ENCODE measurements at regions not wholly inside any gene's neighbourhood (a gene's known extent, or its start where the extent isn't known, plus 50 kb on each side); places are given as distances from the start of the nearest gene placed in this dataset.

DNA sequence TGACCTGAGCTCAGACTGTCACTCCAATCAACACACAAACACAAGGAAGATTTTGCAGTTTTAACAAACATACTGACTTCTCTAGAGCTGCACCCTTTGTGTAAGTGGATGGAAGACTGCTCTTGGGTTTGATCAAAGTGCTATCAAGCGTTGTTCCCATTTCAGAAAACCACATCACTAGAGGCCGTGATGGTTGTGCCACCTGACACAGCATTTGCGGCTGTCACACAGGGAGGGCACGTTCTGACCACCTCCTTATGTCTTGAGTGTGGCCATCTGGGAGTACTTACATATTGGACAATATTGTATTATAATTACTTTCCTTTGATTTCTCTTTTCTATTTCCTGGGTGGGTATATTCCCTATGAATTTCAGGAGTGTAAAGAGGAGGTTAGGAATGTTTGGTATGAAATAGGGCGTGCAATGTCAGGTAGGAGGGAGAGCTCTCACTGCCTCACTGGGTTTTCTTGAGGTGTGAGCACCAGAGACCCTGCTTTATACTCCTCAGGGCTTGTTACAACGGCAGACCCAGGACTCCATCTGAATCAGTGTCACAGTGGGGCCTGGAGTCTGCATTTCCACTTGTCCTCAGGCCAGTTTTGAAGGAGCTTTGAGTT, 74.3 kb downstream of the SYNE3 start:
- DNase-seq = no peak

DNA sequence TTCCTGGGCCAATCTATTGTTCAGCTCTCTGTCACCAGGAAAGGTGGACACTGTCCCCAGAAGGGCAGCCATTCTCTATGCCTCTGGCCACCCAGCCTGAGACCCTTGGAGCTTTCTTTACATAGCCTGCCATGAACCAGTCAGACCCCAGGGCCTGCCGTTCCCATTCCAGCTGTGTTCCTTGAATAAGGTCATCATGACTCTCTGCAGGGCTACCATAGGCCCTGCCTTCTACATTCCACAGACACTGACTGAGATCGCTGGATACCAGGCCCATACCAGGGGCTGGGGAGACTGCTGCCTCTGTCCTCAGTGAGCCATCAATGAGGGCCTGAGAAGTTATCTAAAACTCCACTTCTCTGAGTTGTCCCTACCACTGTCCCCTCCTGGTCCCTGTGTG, 75.5 kb downstream of the SYNE3 start:
- no peak for DNase-seq

DNA sequence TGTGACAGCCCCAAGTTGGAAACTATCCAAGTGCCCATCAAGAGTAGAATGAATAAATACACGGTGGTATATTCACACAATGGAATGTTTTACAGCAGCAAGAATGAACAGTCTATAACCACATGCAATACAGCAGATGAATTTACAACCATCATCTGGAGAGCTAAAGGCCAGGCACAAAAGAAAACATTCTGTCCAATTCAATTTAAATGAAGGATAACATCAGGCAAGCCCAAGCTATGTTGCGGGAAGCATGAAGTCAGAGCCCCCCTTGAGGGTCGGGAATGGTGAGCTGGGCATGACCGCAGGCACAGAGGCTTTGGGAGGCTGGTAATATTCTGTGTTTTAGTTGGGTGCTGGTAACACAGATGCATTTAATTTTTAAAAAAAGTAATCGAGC, 76.0 kb downstream of the SYNE3 start:
- DNase-seq = no peak

DNA sequence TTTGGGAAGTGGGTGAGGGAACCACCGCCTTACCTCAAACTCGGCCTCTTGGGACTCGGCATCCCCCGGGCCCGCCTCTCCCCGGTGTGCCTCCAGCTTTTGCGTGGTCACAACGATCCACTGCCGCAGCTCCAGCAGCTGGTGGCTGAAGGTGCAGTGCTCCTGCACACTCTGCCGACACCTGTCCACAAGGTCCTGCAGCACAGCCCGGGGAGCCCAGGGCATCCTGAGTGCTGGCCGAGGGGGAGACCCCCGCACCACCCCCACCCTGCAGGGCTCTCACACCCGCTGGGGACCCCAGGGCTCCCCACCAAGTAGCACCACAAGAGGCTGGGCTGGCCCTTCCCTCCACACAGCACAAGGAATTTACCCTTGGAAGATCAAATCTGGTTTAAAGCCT, 76.6 kb downstream of the SYNE3 start:
- no peak for DNase-seq

DNA sequence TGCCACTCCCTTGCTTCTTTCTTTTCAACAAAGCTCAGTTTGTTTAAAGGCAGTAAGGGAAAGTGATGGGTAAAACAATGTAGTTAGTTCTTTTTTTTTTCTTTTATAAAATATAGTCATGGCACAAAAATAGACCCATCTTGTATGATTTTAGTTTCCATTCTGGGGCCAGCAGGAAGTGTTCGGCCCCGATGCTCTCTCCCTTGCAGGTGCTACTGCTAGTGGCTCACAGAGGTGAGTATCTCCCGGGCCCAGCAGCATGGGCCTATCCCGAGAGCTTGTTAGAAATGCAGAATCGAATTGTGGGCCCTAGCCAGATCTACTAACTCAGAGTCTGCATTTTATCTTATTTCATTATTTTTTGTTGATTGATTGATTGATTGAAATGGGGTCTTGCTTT, 78.7 kb downstream of the SYNE3 start:
- no peak for DNase-seq

DNA sequence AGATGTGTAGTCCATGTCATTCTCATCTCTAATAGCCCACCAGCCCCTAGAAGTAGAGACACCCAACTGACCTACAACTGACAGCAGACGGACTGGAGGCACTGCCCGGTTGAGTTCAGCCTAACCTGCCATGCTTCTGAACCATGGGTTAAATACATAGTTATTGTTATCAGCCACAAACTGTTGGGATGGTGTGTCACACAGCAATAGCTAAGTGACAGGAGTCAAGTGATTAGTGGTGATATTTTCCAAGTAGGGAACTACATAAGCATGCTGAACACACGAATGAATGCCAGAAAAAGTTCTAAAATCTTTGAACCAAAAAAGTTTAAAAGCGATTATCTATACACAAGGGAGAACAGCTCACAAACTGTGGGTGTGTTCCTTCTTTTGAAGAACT, 80.1 kb downstream of the SYNE3 start:
- no peak for DNase-seq

DNA sequence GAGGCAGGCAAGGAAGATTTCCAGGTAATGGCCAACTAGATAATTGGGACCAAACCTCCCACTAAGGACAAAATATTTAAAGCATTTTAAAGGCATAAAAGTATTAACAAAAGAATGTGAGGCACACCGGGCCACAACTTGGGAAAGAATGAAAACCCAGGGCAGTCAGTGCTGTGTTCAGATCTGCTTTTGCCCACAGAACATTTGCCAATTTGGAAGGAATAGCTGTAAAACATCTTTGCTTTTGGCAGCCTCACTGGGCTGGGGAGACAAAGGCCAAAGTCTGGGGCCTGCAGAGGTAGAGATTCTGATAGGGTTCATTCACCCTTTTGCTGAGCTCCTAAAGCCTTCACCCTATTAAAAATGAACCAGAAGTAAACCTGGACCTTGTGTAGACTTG, 82.3 kb downstream of the SYNE3 start:
- DNase-seq = no peak

DNA sequence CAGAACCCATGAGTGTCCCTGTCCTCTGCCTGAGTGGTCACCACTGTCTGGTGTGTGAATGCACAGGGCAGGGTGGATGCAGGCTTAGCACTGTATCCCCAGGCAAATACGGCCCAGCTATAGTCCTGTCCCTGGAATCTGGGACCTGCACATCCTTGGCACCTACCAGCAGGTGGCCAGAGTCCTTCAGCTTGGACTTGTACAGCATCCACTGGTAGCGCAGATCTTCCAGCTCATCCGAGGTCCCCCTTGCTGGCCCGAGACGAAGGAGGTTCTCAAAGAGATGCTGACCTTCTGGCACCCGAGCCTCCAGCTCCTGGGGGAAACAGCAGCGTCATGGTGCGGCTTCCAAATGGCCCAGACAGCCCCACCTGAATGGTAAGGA, 83.4 kb downstream of the SYNE3 start:
- DNase-seq = no peak

DNA sequence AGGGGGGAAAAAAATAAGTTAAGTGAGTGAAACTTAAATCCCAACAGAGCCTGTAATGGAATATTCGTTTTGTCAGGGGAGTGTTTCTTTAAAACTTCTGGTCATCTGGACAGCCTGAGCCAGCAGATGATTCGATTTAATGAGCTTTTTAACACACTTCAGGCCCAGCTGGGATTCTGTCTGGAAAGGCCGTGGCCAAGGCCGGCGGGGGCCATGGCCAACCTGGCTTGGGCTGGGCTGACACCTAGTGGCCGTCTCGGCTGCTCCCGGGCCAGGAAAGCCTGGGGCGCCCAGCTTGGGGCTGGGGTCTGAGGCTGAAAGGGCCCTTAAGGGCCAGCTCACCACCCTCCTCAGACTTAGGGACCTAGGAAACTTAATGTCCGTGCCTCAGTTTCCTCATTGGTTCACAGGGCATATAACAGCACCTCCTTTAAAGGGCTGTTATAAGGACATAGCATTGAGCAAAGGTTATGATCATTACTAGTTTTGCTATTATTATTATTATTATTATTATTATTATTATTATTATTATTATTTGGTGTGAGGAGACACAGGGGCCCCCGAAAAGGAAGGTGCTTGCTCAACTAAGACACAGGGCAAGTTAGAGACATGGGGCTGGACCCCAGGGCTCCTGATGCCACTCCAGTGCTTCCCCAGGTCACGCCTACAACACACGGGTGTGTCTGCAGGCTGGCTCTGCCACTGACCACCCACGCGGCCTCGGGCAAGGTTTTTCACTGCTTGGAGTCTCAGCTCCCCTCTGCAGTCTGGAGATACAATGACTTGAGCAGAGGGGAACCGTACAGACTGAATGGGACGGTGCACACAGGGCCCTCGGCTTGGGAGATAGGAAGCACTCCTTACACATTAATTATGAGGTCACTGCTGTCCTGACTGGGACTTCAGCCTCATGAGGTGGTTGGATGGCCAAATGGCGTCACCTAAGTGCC, 84.0 kb downstream of the SYNE3 start:
- DNase-seq = peak in 10 of 14 donors; percentile 5 to 68 (median 19)

DNA sequence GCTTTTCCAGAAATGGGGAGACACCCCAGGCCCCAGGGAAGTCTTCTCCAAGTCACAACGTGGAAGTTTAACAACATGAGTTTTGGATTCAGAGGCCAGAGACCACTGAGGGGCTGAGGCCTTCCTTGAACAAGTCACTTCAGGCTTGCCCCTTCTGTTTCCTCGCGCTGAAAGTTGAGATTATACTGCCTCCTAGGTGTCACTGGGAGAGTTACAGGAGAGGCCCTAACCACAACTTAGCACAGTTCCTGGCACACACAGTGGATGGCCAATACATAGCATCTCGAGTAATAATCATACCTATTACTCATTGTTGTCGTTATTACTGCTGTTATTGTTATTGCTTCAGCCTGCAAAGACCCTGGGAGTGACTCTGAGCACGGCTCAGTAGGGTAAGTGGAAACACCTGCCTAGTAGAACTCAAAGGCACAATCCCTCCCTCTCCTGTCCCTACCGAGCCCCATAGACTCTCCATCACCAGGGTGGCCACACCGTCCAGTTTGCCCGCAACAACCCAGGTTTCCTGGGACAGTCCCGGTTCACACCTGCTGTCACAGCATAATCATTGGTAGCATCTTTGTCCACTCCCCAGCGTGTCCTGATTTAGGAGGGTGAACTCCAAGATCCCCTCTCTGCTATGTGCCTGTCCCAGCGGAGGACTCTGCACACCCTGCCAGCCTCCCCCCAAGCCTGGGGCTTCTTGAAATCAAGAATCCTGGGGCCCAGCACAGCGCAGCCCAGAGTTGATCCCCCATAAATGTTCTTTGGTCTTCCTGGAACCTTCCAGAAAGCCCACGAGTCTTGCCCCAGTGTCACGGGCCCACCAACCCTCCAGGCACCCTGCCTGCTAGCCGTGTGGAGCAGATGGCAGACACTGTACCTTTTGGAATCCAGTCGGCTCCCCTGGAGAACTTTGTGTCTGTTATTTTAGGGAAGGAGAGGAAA, 85.0 kb downstream of the SYNE3 start:
- DNase-seq = peak in 3 of 14 donors; percentile 1 to 21 (median 6)

DNA sequence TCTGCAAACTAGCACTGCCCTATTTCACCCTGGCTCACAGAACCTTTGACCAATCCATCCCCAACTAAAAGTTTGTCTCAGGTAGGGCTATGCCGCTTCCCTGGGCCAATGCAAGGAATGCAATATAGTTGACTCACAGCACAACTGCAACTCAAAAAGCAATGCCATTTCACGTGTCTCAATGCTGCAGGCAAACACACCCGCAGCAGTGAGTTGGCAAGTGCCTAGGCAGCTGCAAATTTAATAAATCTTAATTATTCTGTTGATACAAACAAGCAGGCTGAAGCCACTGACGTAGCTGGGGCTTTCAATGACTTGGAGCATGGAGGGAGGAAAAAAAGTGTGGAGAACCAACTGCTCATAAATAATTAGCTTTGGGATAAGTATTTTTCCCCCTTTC, 87.9 kb downstream of the SYNE3 start:
- no peak for DNase-seq

DNA sequence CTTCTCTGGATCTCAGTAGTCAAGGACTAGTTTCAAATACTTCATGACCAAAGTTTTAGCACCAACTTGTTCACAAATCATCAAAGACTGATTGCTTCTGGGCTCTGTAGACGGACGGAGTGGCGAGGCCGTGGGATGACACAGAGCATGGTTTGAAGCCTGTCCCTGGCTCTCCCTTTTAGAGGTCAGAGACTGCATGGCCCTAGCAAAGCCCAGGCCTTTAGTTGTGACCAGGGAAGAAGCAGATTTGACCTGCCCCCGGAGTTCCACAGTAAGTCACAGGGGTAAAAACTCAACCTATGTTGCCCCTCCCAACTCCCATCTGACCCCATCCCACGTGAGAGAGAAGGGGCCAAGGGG, 90.4 kb downstream of the SYNE3 start:
- no peak for DNase-seq

DNA sequence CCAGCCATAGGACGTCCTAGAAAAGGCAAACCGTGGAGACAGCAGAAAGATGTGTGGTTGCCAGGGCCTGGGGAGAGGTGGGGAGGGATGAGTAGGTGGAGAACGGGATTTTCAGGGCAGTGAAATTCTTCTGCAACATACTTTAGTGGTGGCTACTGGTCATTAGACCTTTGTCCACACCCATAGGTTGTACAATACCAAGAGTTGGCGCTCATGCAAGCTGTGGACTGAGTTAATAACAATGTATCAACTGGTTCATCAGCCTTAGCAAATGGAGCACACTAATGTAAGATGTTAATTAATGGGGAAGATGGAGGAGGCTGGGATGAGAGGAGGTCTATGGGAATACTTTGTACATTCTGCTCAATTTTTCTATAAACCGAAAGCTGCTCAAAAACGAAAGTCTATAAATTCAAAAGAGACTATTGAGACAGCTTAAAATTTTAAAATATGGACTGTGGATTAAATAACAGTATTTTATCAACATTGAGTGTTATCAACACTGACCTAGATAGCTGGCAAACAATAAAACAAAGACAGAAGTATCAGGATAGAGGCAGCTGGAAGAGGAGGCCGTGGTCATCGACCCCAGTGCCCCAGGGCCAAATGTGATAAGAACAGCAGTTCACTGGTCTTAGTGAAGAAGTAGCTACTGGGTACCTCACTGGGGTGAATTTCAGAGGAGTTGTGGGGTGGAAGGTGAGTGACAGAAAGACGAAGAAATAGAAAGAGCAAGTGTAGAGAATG, 90.9 kb downstream of the SYNE3 start:
- no peak for DNase-seq

DNA sequence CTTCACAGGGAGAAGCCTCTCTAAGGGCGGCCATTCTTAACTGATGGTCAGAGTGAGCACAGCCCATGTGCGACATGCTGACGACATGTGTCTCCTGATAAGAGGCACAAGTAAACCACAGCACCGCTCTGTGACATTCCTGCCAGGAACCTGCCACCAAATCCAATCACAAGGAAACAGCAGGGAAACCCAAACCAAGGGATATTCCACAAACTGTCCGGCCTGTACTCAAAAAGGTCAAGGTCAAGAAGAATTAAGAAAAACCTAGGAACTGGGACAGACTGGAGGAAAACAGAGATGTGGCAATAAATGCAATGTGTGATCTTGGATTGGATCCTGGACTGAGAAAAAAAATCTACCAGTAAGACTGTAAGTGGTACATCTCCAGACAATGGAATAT, 91.9 kb downstream of the SYNE3 start:
- no peak for DNase-seq

DNA sequence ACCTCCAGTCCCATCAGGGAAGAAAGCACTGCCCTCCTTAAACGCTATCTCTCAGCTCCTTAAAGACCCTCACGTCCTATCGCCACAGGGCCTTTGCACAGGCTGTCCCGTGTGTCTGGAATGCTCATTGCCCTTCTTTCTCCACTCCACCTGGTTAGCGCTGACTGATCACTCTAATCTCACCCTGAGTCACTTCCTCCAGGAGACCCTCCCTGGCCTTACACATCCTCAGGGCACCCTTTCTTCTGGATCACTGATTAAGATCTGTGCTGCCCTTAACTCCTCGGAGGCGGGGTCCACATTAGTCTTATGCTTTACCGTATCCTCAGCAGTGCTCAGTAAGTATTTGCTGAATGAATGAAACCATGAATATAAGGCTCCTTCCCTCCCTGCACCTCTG, 94.7 kb downstream of the SYNE3 start:
- no peak for DNase-seq

DNA sequence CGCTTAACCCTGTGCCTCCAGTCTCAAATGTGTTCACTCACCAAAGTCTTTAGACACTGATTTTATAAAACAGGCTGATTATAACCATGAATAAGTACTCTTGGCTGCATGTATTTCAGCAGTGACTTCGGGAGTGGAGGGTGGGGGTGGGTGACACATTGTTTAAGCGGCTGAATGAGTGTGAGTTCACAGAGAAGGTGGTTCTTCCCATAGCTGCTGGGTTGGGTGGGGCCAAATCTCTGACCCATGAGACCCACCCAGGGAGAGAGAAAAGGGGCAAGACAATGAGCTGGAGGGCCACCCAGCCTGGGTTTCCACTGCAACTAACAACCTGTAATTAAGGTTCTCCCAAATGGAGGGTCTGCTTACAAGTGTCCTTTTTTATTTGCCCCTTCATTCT, 96.4 kb downstream of the SYNE3 start:
- DNase-seq = no peak

DNA sequence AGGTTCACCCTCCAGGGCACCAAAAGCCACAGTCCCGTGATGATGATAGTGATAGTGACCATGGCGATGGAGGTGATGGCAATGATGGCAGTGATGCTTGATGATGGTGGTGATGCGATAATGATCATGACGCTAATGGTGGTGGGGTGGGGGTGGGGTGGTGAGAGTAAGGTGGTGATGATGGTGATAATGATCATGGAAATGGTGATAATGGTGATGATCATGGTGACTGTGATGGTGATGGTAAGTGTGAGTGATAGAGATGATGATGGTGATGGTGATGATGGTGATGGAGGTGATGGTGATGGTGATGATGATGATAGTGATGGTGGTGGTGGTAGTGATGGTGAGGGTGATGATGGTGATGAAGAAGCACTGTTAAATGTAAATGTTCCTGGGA, 96.9 kb downstream of the SYNE3 start:
- no peak for DNase-seq

DNA sequence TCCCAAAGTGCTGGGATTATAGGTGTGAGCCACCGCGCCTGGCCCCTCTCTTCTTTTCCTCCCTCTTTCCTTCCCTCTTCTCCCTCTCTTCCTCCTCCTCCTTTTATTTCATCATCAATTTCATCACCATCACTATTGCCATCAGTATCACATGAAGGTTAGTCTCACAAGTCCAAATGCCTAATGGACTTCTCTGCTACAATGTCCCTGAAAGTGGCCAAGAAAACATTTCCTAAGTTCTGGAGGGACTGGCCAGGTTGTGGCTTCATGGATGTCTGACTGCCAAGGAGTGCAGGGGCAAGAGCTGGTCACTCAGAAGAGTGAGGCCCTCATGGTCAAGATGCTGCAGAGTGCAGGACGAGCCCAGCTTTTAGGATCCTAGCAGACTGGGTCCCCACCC, 97.6 kb downstream of the SYNE3 start:
- no peak for DNase-seq

DNA sequence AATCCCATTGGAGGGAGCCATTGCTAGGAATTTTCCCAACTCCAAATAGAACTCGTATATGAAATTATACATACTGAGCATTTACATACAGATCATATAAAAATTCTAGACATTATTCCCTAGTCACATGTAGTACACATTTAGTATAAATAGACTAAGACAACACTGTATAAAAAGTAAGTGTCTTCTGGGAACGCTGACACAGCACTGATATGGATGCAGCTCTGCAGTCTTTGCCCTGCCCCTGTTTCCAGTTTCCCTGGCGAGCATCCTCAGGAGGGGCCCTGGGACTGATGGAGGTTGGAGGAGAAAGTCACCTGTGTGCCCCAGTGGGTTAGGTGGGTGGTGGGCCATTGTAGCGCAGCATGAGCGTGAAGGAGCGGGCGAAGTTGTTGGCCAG, 97.8 kb upstream of the CLMN start:
- no peak for DNase-seq

DNA sequence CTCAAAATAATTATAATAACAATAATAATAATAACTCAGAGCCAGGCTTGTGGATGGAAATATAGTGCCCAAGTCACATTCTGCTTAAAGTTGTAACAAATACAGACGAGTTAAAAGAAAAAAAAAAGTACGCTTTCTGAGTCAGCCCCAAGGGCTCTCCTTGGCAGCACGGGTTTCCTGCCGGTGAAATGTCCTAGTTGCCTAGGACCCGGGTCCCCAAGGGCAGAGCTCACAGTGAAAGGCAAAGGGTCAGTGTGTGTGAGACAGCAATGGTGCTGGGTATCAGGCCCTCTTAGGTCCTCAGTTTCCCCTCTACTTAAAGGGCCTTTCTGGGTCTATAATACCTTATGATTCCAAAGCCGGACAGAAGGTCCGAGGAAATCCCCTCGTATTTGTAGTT, 96.3 kb upstream of the CLMN start:
- DNase-seq = no peak

DNA sequence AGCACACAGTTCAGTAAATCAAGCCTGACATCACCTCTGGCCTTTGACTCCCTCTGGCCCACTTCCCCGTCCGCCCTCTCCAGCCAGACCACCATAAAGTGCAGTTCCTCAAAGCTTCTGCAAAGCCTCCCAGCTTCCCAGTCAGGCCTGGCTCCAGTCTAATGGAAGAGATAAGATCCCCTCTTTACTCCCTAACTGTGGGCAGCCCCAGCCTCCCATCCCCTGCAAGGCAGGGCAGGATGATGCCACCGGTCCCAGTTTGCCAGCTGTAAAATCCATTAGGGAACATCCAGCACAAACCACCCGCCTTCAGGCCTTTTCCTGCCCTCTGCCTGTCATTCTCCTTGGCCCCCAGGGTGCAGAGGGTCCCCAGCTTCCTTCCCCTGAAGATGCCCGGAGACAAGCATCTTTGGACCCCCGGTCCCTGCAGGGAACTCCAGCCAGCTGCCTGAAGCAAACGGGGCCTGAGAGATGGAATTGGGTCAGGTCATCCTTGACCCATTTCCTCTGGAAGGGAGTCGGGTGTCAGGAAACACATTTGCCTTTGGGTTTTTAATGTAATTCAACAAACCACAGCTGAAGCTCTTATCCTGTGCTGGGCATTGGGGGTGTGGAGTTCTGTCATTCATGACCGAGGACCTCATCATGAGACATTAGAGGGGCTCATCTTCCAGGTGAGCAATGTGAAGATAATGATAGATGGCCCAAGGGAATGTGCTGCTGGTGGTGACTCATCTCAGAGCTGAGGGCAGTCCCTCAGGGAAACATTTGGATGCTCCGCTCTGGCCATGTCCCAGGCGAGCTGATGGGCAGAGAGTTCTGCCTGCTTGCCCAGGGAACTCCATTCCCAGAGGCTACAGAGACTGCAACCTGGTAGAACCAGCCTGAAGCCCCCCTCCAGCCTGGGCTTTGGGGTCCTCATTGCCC, 93.8 kb upstream of the CLMN start:
- no peak for DNase-seq
